Naive thymus-derived CD4-positive, alpha-beta T cell (primary cell): ENCODE measurements at regions not wholly inside any gene's neighbourhood (a gene's known extent, or its start where the extent isn't known, plus 50 kb on each side); places are given as distances from the start of the nearest gene placed in this dataset.

Experiments
- ATAC-seq: fragments of 150-1000 bp; cut with Tn5 transposase; 2 replicates; pipeline ENCODE4 v1.10.0; 2021; ENCODE audit warnings: mild to moderate bottlenecking, moderate library complexity
- CTCF ChIA-PET: fragments of 350-600 bp; sonication (Branson Sonifier 250); formaldehyde crosslinking; loops from one replicate; lab custom pipeline; 2021; ENCODE audit warnings: antibody characterized with exemption; lab: Charles Lee
- POLR2A ChIA-PET: fragments of 350-600 bp; sonication (Branson Sonifier 250); formaldehyde crosslinking; loops from one replicate; lab custom pipeline; 2021; ENCODE audit warnings: antibody characterized with exemption, inconsistent platforms; lab: Charles Lee
- DNase-seq, 9 donors: peaks; one replicate each; pipeline versions ENCODE4 v3.0.0 to v3.0.0-alpha.2; 2020 to 2022; ENCODE audit warnings: mixed read lengths in 1 of 9
- H3K27ac ChIP-seq: one replicate; pipeline ENCODE4 v1.7.0; 2013; ENCODE audit warnings: mild to moderate bottlenecking, low read depth, low read length, moderate library complexity
- H3K27me3 ChIP-seq, 2 donors: one replicate each; pipeline ENCODE4 v1.7.0; 2013; ENCODE audit warnings: low read length in 2 of 2, mild to moderate bottlenecking in 2 of 2, moderate library complexity in 2 of 2; ENCODE audit not compliant: control insufficient read depth in 2 of 2, insufficient read depth in 2 of 2
- H3K36me3 ChIP-seq, 3 experiments: 1 replicate in 2 of 3; 2 replicates in 1 of 3; pipeline ENCODE4 v1.7.0; 2013; ENCODE audit warnings: low read length in 3 of 3, mild to moderate bottlenecking in 3 of 3, moderate library complexity in 1 of 3; ENCODE audit not compliant: insufficient read depth in 3 of 3, control insufficient read depth in 2 of 3
- H3K4me1 ChIP-seq, 2 donors: one replicate each; pipeline ENCODE4 v1.7.0; 2013; ENCODE audit warnings: low read length in 2 of 2, mild to moderate bottlenecking in 2 of 2, moderate library complexity in 1 of 2; ENCODE audit not compliant: control insufficient read depth in 2 of 2, insufficient read depth in 2 of 2
- H3K4me3 ChIP-seq: 2 replicates; pipeline ENCODE4 v1.7.0; 2013; ENCODE audit warnings: mild to moderate bottlenecking, low read length
- H3K9me3 ChIP-seq, 3 experiments: 1 replicate in 2 of 3; 2 replicates in 1 of 3; pipeline ENCODE4 v1.7.0; 2013; ENCODE audit warnings: low read length in 3 of 3; ENCODE audit not compliant: control insufficient read depth in 2 of 3
- H3K27ac Mint-ChIP-seq, 9 donors: one replicate each; pipeline ENCODE4 v1.8.0; 2020 to 2022; ENCODE audit warnings: mixed read lengths in 9 of 9, mild to moderate bottlenecking in 8 of 9, moderate library complexity in 5 of 9, inconsistent platforms in 2 of 9
- H3K27me3 Mint-ChIP-seq, 5 donors: one replicate each; pipeline ENCODE4 v1.8.0; 2021 to 2022; ENCODE audit warnings: mixed read lengths in 5 of 5, mild to moderate bottlenecking in 1 of 5
- H3K36me3 Mint-ChIP-seq, 5 donors: one replicate each; pipeline ENCODE4 v1.8.0; 2020 to 2022; ENCODE audit warnings: mixed read lengths in 5 of 5, mild to moderate bottlenecking in 3 of 5, inconsistent platforms in 1 of 5
- H3K4me1 Mint-ChIP-seq, 7 donors: one replicate each; pipeline ENCODE4 v1.8.0; 2020 to 2022; ENCODE audit warnings: mixed read lengths in 7 of 7, mild to moderate bottlenecking in 3 of 7, inconsistent platforms in 1 of 7
- H3K4me3 Mint-ChIP-seq, 10 donors: one replicate each; pipeline ENCODE4 v1.8.0; 2020 to 2022; ENCODE audit warnings: mild to moderate bottlenecking in 10 of 10, mixed read lengths in 10 of 10, moderate library complexity in 6 of 10, inconsistent platforms in 2 of 10
- H3K9me3 Mint-ChIP-seq, 11 donors: one replicate each; pipeline ENCODE4 v1.8.0; 2020 to 2022; ENCODE audit warnings: mixed read lengths in 11 of 11, mild to moderate bottlenecking in 4 of 11, inconsistent platforms in 1 of 11, moderate library complexity in 1 of 11
- intact Hi-C, 2 donors: fragments of 100-400 bp; cut with micrococcal nuclease; formaldehyde crosslinking; loops; one replicate each; pipeline ENCODE4 v1.15.1; 2023

- ChIA-PET CTCF (no interaction called here), POLR2A (no interaction called here)
- no peak for ATAC-seq
Measured at GRCh38 chr2:42852798-42853197, 60.4 kb upstream of the HAAO start.

DNA sequence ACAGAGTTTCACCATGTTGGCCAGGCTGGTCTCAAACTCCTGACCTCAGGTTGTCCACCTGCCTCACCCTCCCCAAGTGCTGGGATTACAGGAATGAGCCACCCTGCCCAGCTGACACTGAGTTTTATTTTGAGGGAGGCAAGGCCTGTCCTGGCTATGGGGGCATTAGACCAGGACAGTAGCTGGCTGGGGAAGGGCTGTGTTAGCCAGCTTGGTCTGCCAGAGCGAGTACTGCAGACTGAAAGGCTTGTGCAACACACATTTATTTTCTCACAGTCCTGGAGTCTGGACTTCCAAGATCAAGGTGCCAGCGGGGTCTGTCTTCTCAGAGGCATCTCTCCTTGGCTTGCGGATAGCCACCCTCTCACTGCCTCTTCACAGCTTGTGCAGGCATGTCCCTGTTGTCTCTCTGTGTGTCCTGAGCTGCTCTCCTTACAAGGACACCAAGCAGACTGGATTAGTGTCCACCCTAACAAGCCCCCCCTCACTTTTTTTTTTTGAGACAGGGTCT is 59.4 kb upstream of the HAAO start:
- Histone ChIP-seq H3K9me3 (no peaks in the 10 kb centered on the region), H3K4me3 (no peak overlapping the region), H3K36me3 (no peaks in the 10 kb centered on the region), H3K27ac (no peak overlapping the region), H3K4me1 (no peaks in the 10 kb centered on the region), H3K27me3 (no peaks in the 10 kb centered on the region)
- Mint-ChIP-seq H3K4me3 (no peak overlapping the region), H3K9me3 (peaks cover 0 to 1% (median 0%) of the 10 kb centered on the region in 11 donors), H3K36me3 (no peaks in the 10 kb centered on the region), H3K27me3 (peaks cover 0 to 2% (median 0%) of the 10 kb centered on the region in 5 donors), H3K4me1 (peaks cover 0 to 4% (median 0%) of the 10 kb centered on the region in 7 donors), H3K27ac (no peak overlapping the region)
- ATAC-seq (no peak), DNase-seq (no peak)
- intact Hi-C loops: loop anchor here in 1 of 2 donors (10.0 kb wide), 1 partner anchor 373 kb away; the partner anchor contains the start of gene ZFP36L2
- ChIA-PET CTCF (no interaction called here), POLR2A (no interaction called here)

More at GRCh38 chr2:42852798-42853197, 60.4 kb upstream of the HAAO start:
- peaks cover 0 to 5% (median 0%) of the 10 kb centered on the region in 5 donors for H3K27me3 Mint-ChIP-seq
- H3K27me3 ChIP-seq: no peaks in the 10 kb centered on the region
- no peaks in the 10 kb centered on the region for H3K36me3 Mint-ChIP-seq
- no peak overlapping the region for H3K4me3 Mint-ChIP-seq
- no peak for DNase-seq
- no peak overlapping the region for H3K27ac ChIP-seq
- no peaks in the 10 kb centered on the region for H3K36me3 ChIP-seq
- H3K4me1 ChIP-seq: no peaks in the 10 kb centered on the region
- intact Hi-C loops: loop anchor here in 1 of 2 donors (10.0 kb wide), 1 partner anchor 372 kb away; the partner anchor contains the start of gene ZFP36L2
- H3K4me1 Mint-ChIP-seq: peaks cover 0 to 4% (median 0%) of the 10 kb centered on the region in 7 donors
- H3K4me3 ChIP-seq: no peak overlapping the region
- no peaks in the 10 kb centered on the region for H3K9me3 ChIP-seq
- H3K9me3 Mint-ChIP-seq: peaks cover 0 to 1% (median 0%) of the 10 kb centered on the region in 11 donors
- H3K27ac Mint-ChIP-seq: no peak overlapping the region

DNA sequence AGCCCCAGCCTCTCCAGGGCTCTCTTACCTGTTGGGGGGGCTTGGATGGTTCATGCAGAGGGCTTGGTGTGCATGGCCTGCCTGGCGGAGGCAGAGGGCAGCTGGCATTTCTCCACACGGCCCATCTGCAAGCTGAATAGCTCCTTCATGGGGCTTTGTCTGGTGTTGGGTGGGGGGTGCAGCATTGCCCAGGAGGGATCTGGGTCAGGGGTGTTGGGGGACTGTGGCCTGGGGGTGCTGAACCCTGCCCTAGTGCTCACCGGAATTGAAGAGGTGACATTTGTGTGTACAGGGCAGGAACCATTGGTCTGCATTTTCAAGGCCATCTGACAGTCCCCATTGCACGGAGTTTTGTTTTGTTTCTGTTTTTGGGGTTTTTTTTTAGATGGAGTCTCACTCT is 58.8 kb upstream of the HAAO start:
- Histone ChIP-seq H3K4me1 (no peaks in the 10 kb centered on the region), H3K36me3 (no peaks in the 10 kb centered on the region), H3K9me3 (no peaks in the 10 kb centered on the region), H3K4me3 (no peak overlapping the region), H3K27me3 (no peaks in the 10 kb centered on the region), H3K27ac (no peak overlapping the region)
- peaks cover 0 to 2% (median 0%) of the 10 kb centered on the region in 5 donors for H3K27me3 Mint-ChIP-seq
- no peak for DNase-seq
- H3K4me3 Mint-ChIP-seq: no peak overlapping the region
- CTCF ChIA-PET: interaction anchor here (1.1 kb wide), 1 partner anchor 20 kb away, joined by 3 read pairs; no protein-coding TSS in a partner anchor
- POLR2A ChIA-PET: no interaction called here
- peaks cover 0 to 4% (median 0%) of the 10 kb centered on the region in 7 donors for H3K4me1 Mint-ChIP-seq
- no peak for ATAC-seq
- no peaks in the 10 kb centered on the region for H3K36me3 Mint-ChIP-seq
- H3K27ac Mint-ChIP-seq: no peak overlapping the region
- intact Hi-C loops: loop anchor here in 1 of 2 donors (10.0 kb wide), 1 partner anchor 374 kb away; the partner anchor contains the start of gene ZFP36L2
- peaks cover 0 to 1% (median 0%) of the 10 kb centered on the region in 11 donors for H3K9me3 Mint-ChIP-seq

DNA sequence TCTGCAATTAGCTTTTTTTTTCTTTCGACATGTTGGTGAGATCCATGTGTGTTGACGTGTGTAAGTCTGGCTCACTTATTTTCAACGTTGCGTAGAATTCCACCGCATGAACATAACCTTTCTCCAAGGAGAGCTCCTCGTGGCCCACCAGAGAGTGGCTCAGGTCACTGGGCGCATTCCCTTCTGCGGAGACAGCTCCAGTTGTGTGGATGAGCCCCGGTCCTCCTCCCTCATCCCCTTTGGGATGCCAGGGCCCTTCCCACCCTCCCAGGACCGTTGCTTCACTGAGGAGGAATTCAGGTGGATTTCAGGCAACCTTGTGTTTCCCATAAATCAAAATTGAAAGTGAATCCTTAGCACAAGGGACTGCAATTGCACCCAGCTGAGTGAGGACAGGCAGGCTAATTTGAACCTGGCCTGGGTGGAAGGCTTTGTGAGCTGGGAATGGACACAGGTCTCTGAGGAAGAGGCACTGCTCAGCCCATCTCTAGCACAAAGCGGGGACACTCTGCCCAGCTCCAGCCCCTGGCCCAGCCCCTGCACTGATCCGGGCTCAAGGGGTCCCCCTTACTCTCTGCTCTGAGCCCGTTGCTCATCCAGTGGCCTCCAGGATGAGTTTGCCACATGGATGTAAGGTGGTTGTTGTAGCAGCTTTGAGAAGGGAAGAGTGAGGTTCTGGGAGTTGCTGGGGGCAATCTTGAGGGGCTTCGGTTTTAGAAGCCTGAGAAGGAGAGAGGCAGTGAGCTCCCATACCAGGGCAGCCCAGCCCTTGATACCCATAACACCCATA is 57.8 kb upstream of the HAAO start:
- DNase-seq (no peak), ATAC-seq (no peak)
- Mint-ChIP-seq H3K4me1 (peaks cover 0 to 4% (median 0%) of the 10 kb centered on the region in 7 donors), H3K27me3 (peaks cover 0 to 5% (median 0%) of the 10 kb centered on the region in 5 donors), H3K4me3 (no peak overlapping the region), H3K36me3 (peaks cover 0 to 3% (median 0%) of the 10 kb centered on the region in 5 donors), H3K9me3 (peaks cover 0 to 1% (median 0%) of the 10 kb centered on the region in 11 donors), H3K27ac (no peak overlapping the region)
- Histone ChIP-seq H3K27me3 (no peaks in the 10 kb centered on the region), H3K4me3 (no peak overlapping the region), H3K9me3 (no peaks in the 10 kb centered on the region), H3K4me1 (no peaks in the 10 kb centered on the region), H3K27ac (no peak overlapping the region), H3K36me3 (no peaks in the 10 kb centered on the region)
- ChIA-PET CTCF (interaction anchor here (0.5 to 1.1 kb wide), 2 partner anchors 19 to 740 kb away, joined by 3 read pairs; no protein-coding TSS in a partner anchor), POLR2A (no interaction called here)
- intact Hi-C loops: loop anchor here in 1 of 2 donors (10.0 kb wide), 1 partner anchor 375 kb away; the partner anchor contains the start of gene ZFP36L2

GRCh38 chr2:42849311-42849710 is 56.9 kb upstream of the HAAO start:
- H3K4me1 Mint-ChIP-seq: peaks cover 0 to 4% (median 0%) of the 10 kb centered on the region in 7 donors
- no peak for ATAC-seq
- POLR2A ChIA-PET: no interaction called here
- peaks cover 0 to 3% (median 0%) of the 10 kb centered on the region in 5 donors for H3K36me3 Mint-ChIP-seq
- CTCF ChIA-PET: interaction anchor here (0.5 to 0.8 kb wide), 2 partner anchors 10 to 741 kb away, joined by 3 read pairs; no protein-coding TSS in a partner anchor
- Histone ChIP-seq H3K9me3 (no peaks in the 10 kb centered on the region), H3K36me3 (no peaks in the 10 kb centered on the region), H3K27me3 (no peaks in the 10 kb centered on the region), H3K27ac (no peak overlapping the region), H3K4me3 (no peak overlapping the region), H3K4me1 (no peaks in the 10 kb centered on the region)
- no peak overlapping the region for H3K27ac Mint-ChIP-seq
- peaks cover 0 to 1% (median 0%) of the 10 kb centered on the region in 11 donors for H3K9me3 Mint-ChIP-seq
- H3K27me3 Mint-ChIP-seq: peaks cover 0 to 5% (median 0%) of the 10 kb centered on the region in 5 donors
- intact Hi-C loops: no loop called here
- no peak overlapping the region for H3K4me3 Mint-ChIP-seq
- DNase-seq: no peak

DNA sequence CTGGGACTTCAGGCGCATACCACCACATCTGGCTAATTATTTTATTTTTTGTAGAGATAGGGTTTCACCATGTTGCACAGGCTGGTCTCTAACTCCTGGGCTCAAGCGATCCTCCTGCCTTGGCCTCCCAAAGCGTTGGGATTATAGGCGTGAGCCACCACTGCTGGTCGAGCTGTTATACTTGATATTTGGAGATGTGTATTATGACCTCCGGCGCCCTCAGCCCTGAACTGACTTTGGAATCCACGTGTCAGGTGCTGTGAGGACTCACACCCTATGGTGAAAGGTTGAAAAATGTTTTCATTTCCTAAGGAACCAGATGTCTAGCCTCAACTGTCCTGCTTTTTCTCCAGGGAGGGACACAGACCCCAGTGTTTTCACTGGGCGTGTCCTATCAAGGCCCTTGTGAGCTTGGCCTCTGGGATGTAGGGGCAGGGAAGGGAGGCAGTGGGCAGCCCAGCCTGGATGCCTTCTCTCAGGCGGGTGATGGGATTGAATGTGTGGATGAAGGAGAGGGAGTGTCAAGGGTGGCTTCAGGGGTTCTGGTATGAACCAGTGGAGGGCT is 56.4 kb upstream of the HAAO start:
- no peaks in the 10 kb centered on the region for H3K9me3 ChIP-seq
- H3K27ac ChIP-seq: no peak overlapping the region
- CTCF ChIA-PET: interaction anchor here (0.7 to 0.8 kb wide), 2 partner anchors 10 to 883 kb away, joined by 3 read pairs; no protein-coding TSS in a partner anchor
- Mint-ChIP-seq H3K9me3 (peaks cover 0 to 1% (median 0%) of the 10 kb centered on the region in 11 donors), H3K36me3 (peaks cover 0 to 3% (median 0%) of the 10 kb centered on the region in 5 donors), H3K27ac (no peak overlapping the region), H3K4me1 (peaks cover 0 to 1% (median 0%) of the 10 kb centered on the region in 7 donors), H3K4me3 (no peak overlapping the region), H3K27me3 (peaks cover 0 to 5% (median 0%) of the 10 kb centered on the region in 5 donors)
- DNase-seq: no peak
- POLR2A ChIA-PET: no interaction called here
- no peaks in the 10 kb centered on the region for H3K36me3 ChIP-seq
- H3K4me1 ChIP-seq: no peaks in the 10 kb centered on the region
- H3K27me3 ChIP-seq: no peaks in the 10 kb centered on the region
- ATAC-seq: no peak
- intact Hi-C loops: no loop called here
- no peak overlapping the region for H3K4me3 ChIP-seq
